ENCODE measurements at regions not wholly inside any gene's neighbourhood (a gene's known extent, or its start where the extent isn't known, plus 50 kb on each side); places are given as distances from the start of the nearest gene placed in this dataset.

DNA sequence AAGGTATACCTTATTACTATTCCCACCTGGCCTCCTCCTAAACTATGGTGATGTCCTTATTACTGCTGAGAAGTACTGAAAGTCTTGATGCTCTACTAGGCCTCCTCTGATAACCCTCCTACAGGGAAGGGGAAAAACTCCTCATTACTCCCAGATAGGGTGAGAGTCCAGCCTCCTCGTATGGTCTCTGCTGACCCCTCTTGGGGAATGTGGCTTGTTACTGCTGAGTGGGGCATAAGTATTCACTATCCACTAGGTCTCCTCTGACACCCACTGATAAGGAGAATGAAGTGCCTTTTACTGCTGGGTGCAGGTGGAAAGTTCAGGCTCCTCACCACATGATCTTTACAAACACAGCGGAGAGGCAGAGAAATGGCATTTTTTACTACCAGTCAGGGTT, 222.9 kb downstream of the CHRM2 start:
- Histone ChIP-seq H3K4me1 (ENCODE audit: control insufficient read depth in 2 of 2, insufficient read depth in 2 of 2, low read length in 2 of 2) (no peaks in the 10 kb centered on the region), H3K9ac (ENCODE audit: low read length) (no peak overlapping the region), H3K27me3 (replicated peaks in 1 of 4; ENCODE audit: control extremely low read depth in 1 of 4, control insufficient read depth in 3 of 4, insufficient read depth in 4 of 4, low read length in 3 of 4) (no peaks in the 10 kb centered on the region), H4K20me1 (ENCODE audit: control insufficient read depth, insufficient read depth, low read length, poor library complexity, severe bottlenecking) (no peaks in the 10 kb centered on the region), H3K4me3 (ENCODE audit: control extremely low read depth in 1 of 5, extremely low read depth in 1 of 5, insufficient read depth in 1 of 5, low read depth in 2 of 5, low read length in 4 of 5) (no peak overlapping the region), H2AFZ (ENCODE audit: insufficient read depth, low read depth, low read length, poor library complexity, severe bottlenecking) (no peak overlapping the region), H3K36me3 (replicated peaks in 1 of 2; ENCODE audit: control extremely low read depth in 1 of 2, control insufficient read depth in 1 of 2, extremely low read depth in 1 of 2, insufficient read depth in 2 of 2, low read length in 1 of 2) (no peaks in the 10 kb centered on the region), H3K4me2 (replicated peaks; ENCODE audit: low read depth, low read length, poor library complexity, severe bottlenecking) (no peak overlapping the region), H3K9me3 (ENCODE audit: control extremely low read depth in 1 of 3, control insufficient read depth in 2 of 3, insufficient read depth in 1 of 3, low read length in 2 of 3) (peaks cover 0 to 9% (median 0%) of the 10 kb centered on the region in 3 donors), H3K79me2 (ENCODE audit: control insufficient read depth, insufficient read depth, low read length) (no peaks in the 10 kb centered on the region), H3K27ac (ENCODE audit: low read length in 2 of 2) (no peak overlapping the region)
- DNase-seq (no peak), ATAC-seq (ENCODE audit: low read depth) (no peak)
- TF ChIP-seq EZH2 (IDR thresholded peaks at IDR 0.05; ENCODE audit: borderline replicate concordance, insufficient read depth, low read depth, low read length, poor library complexity, severe bottlenecking): no peak
- TF ChIP-seq, protein P1, sequence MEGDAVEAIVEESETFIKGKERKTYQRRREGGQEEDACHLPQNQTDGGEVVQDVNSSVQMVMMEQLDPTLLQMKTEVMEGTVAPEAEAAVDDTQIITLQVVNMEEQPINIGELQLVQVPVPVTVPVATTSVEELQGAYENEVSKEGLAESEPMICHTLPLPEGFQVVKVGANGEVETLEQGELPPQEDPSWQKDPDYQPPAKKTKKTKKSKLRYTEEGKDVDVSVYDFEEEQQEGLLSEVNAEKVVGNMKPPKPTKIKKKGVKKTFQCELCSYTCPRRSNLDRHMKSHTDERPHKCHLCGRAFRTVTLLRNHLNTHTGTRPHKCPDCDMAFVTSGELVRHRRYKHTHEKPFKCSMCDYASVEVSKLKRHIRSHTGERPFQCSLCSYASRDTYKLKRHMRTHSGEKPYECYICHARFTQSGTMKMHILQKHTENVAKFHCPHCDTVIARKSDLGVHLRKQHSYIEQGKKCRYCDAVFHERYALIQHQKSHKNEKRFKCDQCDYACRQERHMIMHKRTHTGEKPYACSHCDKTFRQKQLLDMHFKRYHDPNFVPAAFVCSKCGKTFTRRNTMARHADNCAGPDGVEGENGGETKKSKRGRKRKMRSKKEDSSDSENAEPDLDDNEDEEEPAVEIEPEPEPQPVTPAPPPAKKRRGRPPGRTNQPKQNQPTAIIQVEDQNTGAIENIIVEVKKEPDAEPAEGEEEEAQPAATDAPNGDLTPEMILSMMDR (IDR thresholded peaks at IDR 0.05): no peak
- no peaks in the 10 kb centered on the region for H3K27me3 Mint-ChIP-seq
- H3K4me3 Mint-ChIP-seq: no peak overlapping the region
- no peak overlapping the region for H3K27ac Mint-ChIP-seq
- WGBS (ENCODE audit: insufficient coverage): no CpG with 5 or more reads among the region's 2 CpGs
- H3K4me1 Mint-ChIP-seq: no peaks in the 10 kb centered on the region
- ChIA-PET CTCF (no interaction called here), POLR2A (no interaction called here)
- H3K9me3 Mint-ChIP-seq (ENCODE audit: insufficient read depth): peaks cover 4% of the 10 kb centered on the region
- intact Hi-C loops (cut with micrococcal nuclease): no loop called here

DNA sequence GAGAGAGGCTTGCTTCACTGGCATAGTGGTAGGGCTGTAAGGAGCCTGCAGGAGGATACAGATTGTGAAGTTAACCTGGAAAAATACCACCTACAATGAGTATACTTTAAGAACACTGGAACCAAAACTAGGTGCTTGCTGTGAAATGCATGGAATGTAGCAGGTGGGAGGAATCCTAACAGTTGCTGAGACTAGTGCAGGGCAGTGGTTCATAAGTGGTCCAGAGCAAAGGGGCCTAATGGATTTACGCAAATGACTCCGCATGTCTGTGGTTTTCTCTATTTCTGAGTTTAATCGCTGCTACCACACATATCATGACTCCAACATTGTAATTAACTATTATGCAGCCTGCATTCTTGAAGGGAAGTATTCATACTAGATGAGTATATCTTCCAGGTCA, 218.4 kb downstream of the CHRM2 start:
- DNase-seq (no peak), ATAC-seq (ENCODE audit: low read depth) (no peak)
- H3K27ac ChIP-seq (ENCODE audit: low read length in 2 of 2): no peak overlapping the region
- H2AFZ ChIP-seq (ENCODE audit: insufficient read depth, low read depth, low read length, poor library complexity, severe bottlenecking): no peak overlapping the region
- CTCF ChIA-PET: no interaction called here
- Mint-ChIP-seq H3K27me3 (no peaks in the 10 kb centered on the region), H3K27ac (no peak overlapping the region), H3K4me3 (no peak overlapping the region), H3K9me3 (ENCODE audit: insufficient read depth) (no peaks in the 10 kb centered on the region), H3K4me1 (no peaks in the 10 kb centered on the region)
- no peak overlapping the region for H3K9ac ChIP-seq (ENCODE audit: low read length)
- TF ChIP-seq, protein P1 (IDR thresholded peaks at IDR 0.05): no peak
- TF ChIP-seq EZH2 (IDR thresholded peaks at IDR 0.05; ENCODE audit: borderline replicate concordance, insufficient read depth, low read depth, low read length, poor library complexity, severe bottlenecking): no peak
- no peak overlapping the region for H3K4me2 ChIP-seq (replicated peaks; ENCODE audit: low read depth, low read length, poor library complexity, severe bottlenecking)
- intact Hi-C loops (cut with micrococcal nuclease): no loop called here
- no peaks in the 10 kb centered on the region for H4K20me1 ChIP-seq (ENCODE audit: control insufficient read depth, insufficient read depth, low read length, poor library complexity, severe bottlenecking)
- no peaks in the 10 kb centered on the region for H3K79me2 ChIP-seq (ENCODE audit: control insufficient read depth, insufficient read depth, low read length)
- no peaks in the 10 kb centered on the region for H3K27me3 ChIP-seq (replicated peaks in 1 of 4; ENCODE audit: control extremely low read depth in 1 of 4, control insufficient read depth in 3 of 4, insufficient read depth in 4 of 4, low read length in 3 of 4)
- WGBS (ENCODE audit: insufficient coverage): no CpG with 5 or more reads among the region's 3 CpGs
- POLR2A ChIA-PET: no interaction called here
- peaks cover 0 to 3% (median 0%) of the 10 kb centered on the region in 3 donors for H3K9me3 ChIP-seq (ENCODE audit: control extremely low read depth in 1 of 3, control insufficient read depth in 2 of 3, insufficient read depth in 1 of 3, low read length in 2 of 3)
- H3K4me1 ChIP-seq (ENCODE audit: control insufficient read depth in 2 of 2, insufficient read depth in 2 of 2, low read length in 2 of 2): no peaks in the 10 kb centered on the region
- no peak overlapping the region for H3K4me3 ChIP-seq (ENCODE audit: control extremely low read depth in 1 of 5, extremely low read depth in 1 of 5, insufficient read depth in 1 of 5, low read depth in 2 of 5, low read length in 4 of 5)
- no peaks in the 10 kb centered on the region for H3K36me3 ChIP-seq (replicated peaks in 1 of 2; ENCODE audit: control extremely low read depth in 1 of 2, control insufficient read depth in 1 of 2, extremely low read depth in 1 of 2, insufficient read depth in 2 of 2, low read length in 1 of 2)

Measured in B cell (primary cell).